Muscle layer of colon (tissue), 2 donors: ENCODE measurements at regions not wholly inside any gene's neighbourhood (a gene's known extent, or its start where the extent isn't known, plus 50 kb on each side); places are given as distances from the start of the nearest gene placed in this dataset.

Experiments
- H3K27ac ChIP-seq: one replicate; pipeline ENCODE4 v1.7.0; 2013; ENCODE audit warnings: low read depth, mild to moderate bottlenecking, low read length, moderate library complexity
- H3K27me3 ChIP-seq, 2 donors: one replicate each; pipeline ENCODE4 v1.7.0; 2013; ENCODE audit warnings: low read length in 2 of 2, mild to moderate bottlenecking in 2 of 2; ENCODE audit not compliant: insufficient read depth in 2 of 2, control insufficient read depth in 1 of 2
- H3K36me3 ChIP-seq: one replicate; pipeline ENCODE4 v1.7.0; 2013; ENCODE audit warnings: mild to moderate bottlenecking, low read length; ENCODE audit not compliant: insufficient read depth
- H3K4me1 ChIP-seq: one replicate; pipeline ENCODE4 v1.7.0; 2013; ENCODE audit warnings: mild to moderate bottlenecking, low read length; ENCODE audit not compliant: insufficient read depth
- H3K4me3 ChIP-seq, 2 donors: one replicate each; pipeline ENCODE4 v1.7.0; 2013; ENCODE audit warnings: low read length in 2 of 2, low read depth in 1 of 2, mild to moderate bottlenecking in 1 of 2, moderate library complexity in 1 of 2
- H3K9ac ChIP-seq: one replicate; pipeline ENCODE4 v1.7.0; 2013; ENCODE audit warnings: low read length
- H3K9me3 ChIP-seq: one replicate; pipeline ENCODE4 v1.7.0; 2013; ENCODE audit warnings: mild to moderate bottlenecking, low read length
- donor health status: abdominal sarcoma.
- donor health status: Adenocarcinoma of cecum.

GRCh38 chr9:105865285-105865684, 170.9 kb downstream of the TMEM38B start:
- Histone ChIP-seq H3K27me3 (no peaks in the 10 kb centered on the region), H3K9me3 (no peaks in the 10 kb centered on the region), H3K4me1 (no peaks in the 10 kb centered on the region), H3K36me3 (no peaks in the 10 kb centered on the region), H3K9ac (no peak overlapping the region), H3K27ac (no peak overlapping the region), H3K4me3 (no peak overlapping the region)

GRCh38 chr9:105871540-105871939, 177.2 kb downstream of the TMEM38B start:
- H3K9me3 ChIP-seq, result no peaks in the 10 kb centered on the region
- H3K4me3 ChIP-seq, result no peak overlapping the region
- H3K9ac ChIP-seq, result no peak overlapping the region
- H3K27ac ChIP-seq, result no peak overlapping the region
- no peaks in the 10 kb centered on the region for H3K36me3 ChIP-seq
- H3K27me3 ChIP-seq, result no peaks in the 10 kb centered on the region
- H3K4me1 ChIP-seq, result no peaks in the 10 kb centered on the region

DNA sequence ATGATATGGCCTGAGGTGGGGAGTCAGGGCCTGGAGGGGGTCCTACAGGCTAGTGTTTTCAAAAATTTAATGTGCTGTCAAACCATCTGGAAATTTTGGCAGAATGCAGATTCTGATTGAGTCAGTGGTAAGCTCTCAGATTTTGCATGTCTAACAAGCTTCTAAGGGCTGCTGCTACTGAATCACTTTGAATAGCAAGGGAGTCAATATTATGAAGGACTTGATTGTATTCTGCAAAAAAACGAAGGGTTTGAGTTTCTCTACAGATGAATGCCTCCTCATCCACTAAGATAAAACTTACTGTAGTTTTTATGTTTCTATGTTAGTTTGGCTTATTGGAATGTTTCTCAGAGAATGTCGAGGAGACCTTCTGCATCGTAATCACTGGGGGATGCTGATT, 179.5 kb downstream of the TMEM38B start:
- Histone ChIP-seq H3K4me3 (no peak overlapping the region), H3K9me3 (no peaks in the 10 kb centered on the region), H3K36me3 (no peaks in the 10 kb centered on the region), H3K9ac (no peak overlapping the region), H3K27me3 (no peaks in the 10 kb centered on the region), H3K27ac (no peak overlapping the region), H3K4me1 (no peaks in the 10 kb centered on the region)

GRCh38 chr9:105877721-105878120, 183.4 kb downstream of the TMEM38B start:
- Histone ChIP-seq H3K4me3 (no peak overlapping the region), H3K9ac (no peak overlapping the region), H3K36me3 (no peaks in the 10 kb centered on the region), H3K27ac (no peak overlapping the region), H3K27me3 (no peaks in the 10 kb centered on the region), H3K4me1 (no peaks in the 10 kb centered on the region), H3K9me3 (no peaks in the 10 kb centered on the region)

DNA sequence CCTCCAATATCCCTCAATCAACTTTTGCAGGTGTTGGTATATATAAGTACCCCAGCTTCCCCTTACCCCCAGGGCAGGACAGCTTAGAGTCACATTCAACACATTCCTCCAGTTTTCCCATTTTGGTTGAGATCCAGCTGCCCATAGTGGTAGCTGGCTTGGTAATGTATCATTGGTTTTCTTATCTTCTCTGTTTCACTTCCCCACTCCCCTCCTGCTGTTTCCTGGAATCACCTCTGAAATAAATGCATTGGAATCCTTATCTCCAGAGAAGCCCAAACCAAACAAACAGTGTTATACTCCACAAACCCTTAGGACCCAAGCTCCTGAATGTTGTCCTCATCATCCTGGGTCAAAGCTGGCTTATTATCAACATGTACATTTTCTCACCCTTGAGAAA, 184.8 kb downstream of the TMEM38B start:
- Histone ChIP-seq H3K36me3 (no peaks in the 10 kb centered on the region), H3K27me3 (no peaks in the 10 kb centered on the region), H3K4me3 (no peak overlapping the region), H3K9ac (no peak overlapping the region), H3K4me1 (no peaks in the 10 kb centered on the region), H3K27ac (no peak overlapping the region), H3K9me3 (no peaks in the 10 kb centered on the region)

- H3K27ac ChIP-seq, result no peak overlapping the region
- no peak overlapping the region for H3K9ac ChIP-seq
- no peaks in the 10 kb centered on the region for H3K9me3 ChIP-seq
- H3K27me3 ChIP-seq, result no peaks in the 10 kb centered on the region
- H3K4me1 ChIP-seq, result no peaks in the 10 kb centered on the region
- no peaks in the 10 kb centered on the region for H3K36me3 ChIP-seq
- no peak overlapping the region for H3K4me3 ChIP-seq
These were observed 186.2 kb downstream of the TMEM38B start for GRCh38 chr9:105880517-105880916.

DNA sequence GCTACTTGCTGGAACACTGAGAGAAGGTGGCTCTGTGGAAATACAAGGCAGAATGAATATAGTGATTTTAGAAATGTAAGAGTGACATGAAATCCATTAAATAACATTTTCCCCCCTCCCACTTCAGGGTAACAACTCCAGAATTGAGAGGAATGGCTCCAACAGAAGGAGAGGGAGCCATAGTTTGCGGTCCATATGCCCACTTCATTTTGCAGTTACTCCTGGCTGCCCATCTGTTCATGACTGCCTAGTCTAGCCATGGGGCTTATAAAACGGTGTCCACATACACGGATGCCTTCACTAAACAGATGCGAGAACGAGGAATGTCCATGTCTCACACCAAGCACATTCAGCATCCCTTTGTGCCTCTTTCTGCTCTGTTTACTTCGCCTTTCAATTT, 186.7 kb downstream of the TMEM38B start:
- H3K36me3 ChIP-seq, result no peaks in the 10 kb centered on the region
- H3K9ac ChIP-seq, result no peak overlapping the region
- no peaks in the 10 kb centered on the region for H3K4me1 ChIP-seq
- H3K9me3 ChIP-seq, result no peaks in the 10 kb centered on the region
- H3K27me3 ChIP-seq, result no peaks in the 10 kb centered on the region
- no peak overlapping the region for H3K4me3 ChIP-seq
- H3K27ac ChIP-seq, result no peak overlapping the region

- H3K27ac ChIP-seq, result no peak overlapping the region
- no peaks in the 10 kb centered on the region for H3K27me3 ChIP-seq
- H3K9ac ChIP-seq, result no peak overlapping the region
- no peaks in the 10 kb centered on the region for H3K36me3 ChIP-seq
- no peaks in the 10 kb centered on the region for H3K4me1 ChIP-seq
- H3K9me3 ChIP-seq, result no peaks in the 10 kb centered on the region
- H3K4me3 ChIP-seq, result no peak overlapping the region
These were observed 187.5 kb downstream of the TMEM38B start for GRCh38 chr9:105881654-105882349.

DNA sequence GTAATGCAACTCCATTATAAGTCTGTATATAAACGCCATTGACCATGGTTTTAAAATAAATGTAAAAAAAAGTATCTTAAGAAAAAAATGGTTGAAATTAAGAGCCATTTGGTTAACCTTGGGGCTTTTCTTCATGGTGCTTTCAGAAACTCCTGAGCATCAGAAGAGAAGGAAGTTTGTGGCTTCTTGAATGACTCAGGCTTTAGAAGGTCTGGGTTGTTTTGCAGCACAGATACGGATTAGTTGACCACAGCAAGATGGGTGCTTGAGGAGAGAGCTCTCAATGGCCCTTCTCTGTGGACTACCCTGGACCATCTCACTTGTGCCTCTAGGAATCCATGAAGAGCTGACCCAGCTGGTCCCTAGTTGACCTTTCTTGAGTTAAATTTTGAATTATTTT, 189.5 kb downstream of the TMEM38B start:
- no peak overlapping the region for H3K4me3 ChIP-seq
- no peaks in the 10 kb centered on the region for H3K9me3 ChIP-seq
- no peaks in the 10 kb centered on the region for H3K27me3 ChIP-seq

DNA sequence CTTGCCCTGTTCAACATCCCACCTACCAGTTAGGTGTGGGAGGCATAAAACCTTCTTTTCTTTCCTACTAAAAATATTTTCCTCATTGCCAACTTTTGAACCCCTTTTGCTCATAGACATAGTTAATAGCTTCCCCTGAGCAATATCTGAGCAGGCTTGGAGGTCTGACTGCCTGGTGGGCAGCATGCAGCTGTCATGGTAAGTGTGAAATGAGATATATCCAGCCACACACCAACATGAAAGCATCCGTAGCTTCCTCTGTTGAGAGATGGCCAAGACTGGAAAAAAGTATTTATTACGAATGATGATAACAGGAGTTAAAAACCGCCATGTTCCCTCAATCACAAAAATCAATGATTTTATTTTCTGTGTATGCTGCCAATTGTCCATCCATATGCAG, 190.1 kb downstream of the TMEM38B start:
- Histone ChIP-seq H3K4me3 (no peak overlapping the region), H3K27ac (no peak overlapping the region)

More for the DNA sequence above, 189.5 kb downstream of the TMEM38B start:
- no peak overlapping the region for H3K27ac ChIP-seq
- H3K9ac ChIP-seq, result no peak overlapping the region
- no peaks in the 10 kb centered on the region for H3K36me3 ChIP-seq
- no peaks in the 10 kb centered on the region for H3K4me1 ChIP-seq

GRCh38 chr9:105886136-105886535, 191.8 kb downstream of the TMEM38B start:
- Histone ChIP-seq H3K9me3 (no peaks in the 10 kb centered on the region), H3K9ac (no peak overlapping the region), H3K4me3 (no peak overlapping the region), H3K27ac (no peak overlapping the region), H3K27me3 (no peaks in the 10 kb centered on the region), H3K36me3 (no peaks in the 10 kb centered on the region), H3K4me1 (peaks cover 5% of the 10 kb centered on the region)

More for the DNA sequence above, 190.1 kb downstream of the TMEM38B start:
- Histone ChIP-seq H3K27me3 (no peaks in the 10 kb centered on the region), H3K36me3 (no peaks in the 10 kb centered on the region), H3K4me1 (no peaks in the 10 kb centered on the region), H3K9ac (no peak overlapping the region), H3K9me3 (no peaks in the 10 kb centered on the region)

- Histone ChIP-seq H3K9ac (no peak overlapping the region), H3K4me3 (no peak overlapping the region), H3K27me3 (no peaks in the 10 kb centered on the region), H3K9me3 (no peaks in the 10 kb centered on the region), H3K4me1 (peaks cover 5% of the 10 kb centered on the region), H3K36me3 (no peaks in the 10 kb centered on the region), H3K27ac (no peak overlapping the region)
These were observed 193.3 kb downstream of the TMEM38B start for GRCh38 chr9:105887679-105888078.
